ENCODE measurements at regions not wholly inside any gene's neighbourhood (a gene's known extent, or its start where the extent isn't known, plus 50 kb on each side); places are given as distances from the start of the nearest gene placed in this dataset.

DNA sequence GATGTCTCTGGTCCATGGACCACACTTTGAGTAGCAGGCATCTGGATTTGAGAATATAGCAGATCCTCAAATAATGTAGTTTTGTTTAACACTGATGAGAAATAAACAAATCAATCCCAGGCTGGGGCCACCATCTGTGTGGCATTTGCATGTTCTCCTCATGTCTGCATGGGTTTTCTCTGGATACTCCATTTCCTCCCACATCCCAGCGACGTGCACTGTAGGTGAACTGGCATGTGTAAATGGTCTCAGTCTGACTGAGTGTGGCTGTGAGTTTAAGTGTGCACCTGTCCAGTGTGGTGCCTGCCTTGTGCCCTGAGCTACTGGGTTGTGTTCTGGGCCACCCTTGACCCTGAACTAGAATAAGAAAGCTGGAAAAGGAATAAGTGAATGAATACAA lies 66.3 kb upstream of the NANOGP8 start:
- no peak for DNase-seq

DNA sequence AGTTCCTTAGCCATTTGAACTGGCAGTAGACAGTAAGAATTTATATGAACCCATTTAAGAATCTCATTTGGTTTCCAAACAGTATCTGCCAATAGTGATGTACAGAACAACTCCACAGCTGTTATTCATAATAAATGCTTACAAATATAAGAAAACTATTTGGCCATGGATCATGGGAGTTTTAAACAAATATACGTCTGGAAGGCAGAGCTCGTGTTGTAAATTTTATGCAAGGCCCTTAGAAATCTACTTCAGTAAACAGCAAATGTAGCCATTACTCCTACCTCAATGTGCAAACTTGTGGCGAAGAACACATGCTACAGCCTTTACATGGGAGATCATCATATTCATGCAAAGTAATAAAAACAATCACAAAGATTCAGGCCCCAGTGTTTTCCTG lies 65.3 kb upstream of the NANOGP8 start:
- no peak for DNase-seq

DNA sequence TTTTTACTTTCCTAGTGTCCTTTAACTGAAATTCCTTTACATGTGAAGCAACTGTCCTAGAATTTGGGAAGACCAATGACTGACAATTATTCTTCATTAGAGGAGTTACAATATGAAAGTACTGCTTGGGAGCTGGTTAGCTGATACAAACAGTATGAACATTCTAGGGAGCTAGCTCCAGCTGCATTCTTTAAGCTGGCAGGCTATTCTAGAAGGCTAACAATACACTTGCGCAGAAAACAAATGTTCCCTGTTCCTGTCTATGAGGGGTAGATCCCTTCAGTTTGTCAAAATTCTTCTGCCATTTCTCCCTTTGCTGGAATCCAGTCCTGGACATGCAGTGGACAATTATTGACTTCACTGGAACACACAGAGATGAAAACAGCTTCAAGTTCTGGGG lies 60.2 kb upstream of the NANOGP8 start:
- DNase-seq: no peak

DNA sequence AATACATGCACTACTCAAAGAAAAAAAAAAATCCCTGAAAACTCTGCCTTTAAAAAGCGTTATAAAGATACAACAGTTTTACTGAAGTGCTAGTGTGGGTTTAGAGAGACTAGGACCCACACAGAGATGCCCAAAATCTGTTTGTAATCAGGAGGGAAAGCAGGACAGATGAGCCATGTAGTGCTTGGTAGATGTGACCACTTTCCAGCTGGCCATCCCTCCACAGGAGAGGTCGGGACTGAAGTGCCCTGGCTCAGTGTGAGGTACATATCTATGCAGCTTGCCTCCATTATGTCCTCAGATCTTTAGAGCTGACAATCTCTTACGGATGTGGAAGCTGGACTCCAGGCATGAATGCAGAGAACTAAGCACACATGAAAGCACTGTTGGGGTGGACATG lies 57.5 kb upstream of the NANOGP8 start:
- DNase-seq: no peak

DNA sequence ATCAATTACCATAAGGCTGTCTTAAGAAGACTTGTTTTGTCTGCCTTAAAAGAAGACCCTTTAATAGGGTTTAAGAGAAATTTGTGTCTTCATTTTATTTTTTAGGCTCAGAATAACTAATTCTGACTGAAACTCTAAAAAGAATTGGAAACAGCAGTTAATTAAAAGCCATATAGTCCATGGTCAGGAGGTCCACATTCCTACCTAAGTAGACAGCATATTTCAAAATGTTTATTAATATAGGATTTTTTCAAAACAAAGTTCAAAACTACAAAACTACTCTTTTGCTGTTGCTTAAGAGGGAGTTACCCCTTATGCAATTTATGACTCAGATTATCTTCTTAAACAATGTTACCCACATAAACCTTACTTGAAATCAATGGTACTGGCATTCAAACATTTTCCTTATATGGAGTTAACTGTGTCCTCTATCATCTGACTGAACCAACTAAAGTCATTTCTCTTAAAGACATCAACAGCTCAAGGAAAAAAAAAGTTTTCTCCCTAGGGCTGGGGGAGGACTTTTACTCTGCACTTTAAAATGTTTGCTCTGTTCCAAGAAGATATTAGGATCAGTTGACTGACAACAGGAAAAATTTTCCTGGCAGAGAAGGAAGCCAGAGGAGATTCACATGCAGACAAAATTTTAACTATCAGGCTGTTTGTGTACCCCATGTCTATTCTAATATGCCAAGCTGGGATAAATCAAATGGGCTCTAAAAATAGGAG lies 56.8 kb upstream of the NANOGP8 start:
- no peak for DNase-seq

DNA sequence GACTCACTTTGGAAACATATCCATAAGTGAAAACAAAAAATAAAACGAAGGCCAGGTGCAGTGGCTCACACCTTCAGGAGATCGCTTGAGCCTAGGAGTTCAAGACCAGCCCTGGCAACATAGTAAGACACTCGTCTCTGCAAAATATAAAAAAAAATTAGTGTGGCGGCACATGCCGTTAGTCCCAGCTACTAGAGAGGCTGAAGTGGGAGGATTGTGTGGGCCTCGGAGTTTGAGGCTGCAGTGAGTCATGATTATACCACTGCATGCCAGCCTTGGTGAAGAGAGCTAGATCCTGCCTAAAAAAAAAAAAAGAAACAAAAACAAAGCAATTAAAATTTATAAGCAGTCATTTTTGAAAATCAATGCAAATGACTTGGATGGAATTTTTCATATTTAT lies 54.7 kb upstream of the NANOGP8 start:
- DNase-seq: no peak

DNA sequence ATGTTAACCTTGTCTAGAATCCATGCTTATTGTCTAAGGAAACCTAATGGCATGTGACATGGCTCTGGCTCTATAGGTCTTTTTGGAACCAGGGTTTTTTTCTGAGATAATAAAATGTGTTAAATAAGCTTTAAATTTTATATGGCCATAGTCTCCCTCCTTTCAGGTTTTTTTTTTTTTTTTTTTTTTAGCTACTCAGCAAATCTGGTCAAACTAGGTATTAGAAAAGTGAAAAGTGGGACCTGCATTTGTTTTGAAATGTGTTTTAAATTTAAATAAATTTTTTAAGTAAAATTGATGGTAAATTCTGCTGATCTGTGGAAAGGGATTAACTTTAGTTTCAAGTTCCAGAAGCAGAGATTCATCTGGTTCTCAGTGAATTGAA lies 52.1 kb upstream of the NANOGP8 start:
- DNase-seq: no peak

DNA sequence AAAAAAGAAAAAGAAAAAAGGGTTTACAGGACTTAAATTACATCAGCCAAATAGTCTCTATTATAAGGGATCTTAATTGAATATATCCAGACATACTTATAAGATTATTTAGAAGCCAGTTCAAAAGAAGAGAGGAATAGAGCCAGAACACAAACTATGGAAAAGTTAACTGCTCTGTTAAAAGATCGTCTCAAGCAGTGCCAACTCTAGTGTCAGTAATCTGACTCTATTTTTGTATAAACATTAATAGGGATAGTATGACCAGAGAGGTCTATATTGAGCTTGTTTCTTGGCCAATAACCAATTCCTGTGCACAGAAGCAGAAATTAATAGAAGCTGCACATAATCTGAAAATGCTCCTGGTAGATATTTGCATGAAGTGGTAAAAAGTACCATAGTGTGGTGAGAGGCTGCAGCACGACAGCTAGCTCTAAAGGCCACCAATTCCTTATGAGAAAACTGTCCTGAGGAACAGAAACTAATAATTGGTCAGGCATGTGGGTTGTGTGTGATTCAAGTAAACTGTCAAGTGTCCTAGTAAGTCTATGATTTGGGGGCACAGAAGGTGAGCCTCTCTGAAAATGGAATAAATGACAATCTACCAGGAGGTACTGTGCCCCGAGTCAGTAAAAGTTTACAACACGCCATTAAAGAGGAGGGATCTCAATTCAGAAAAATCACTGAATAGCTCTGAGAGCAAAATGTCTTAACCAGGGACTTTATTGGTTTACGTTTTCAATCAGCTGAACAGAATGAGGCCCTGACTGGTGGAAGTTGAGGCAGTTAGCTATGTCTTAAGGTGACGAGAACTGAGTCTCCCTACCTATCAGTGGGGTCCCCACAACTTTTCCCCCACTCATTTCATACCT lies 51.5 kb upstream of the NANOGP8 start:
- DNase-seq: no peak
